ENCODE measurements at regions not wholly inside any gene's neighbourhood (a gene's known extent, or its start where the extent isn't known, plus 50 kb on each side); places are given as distances from the start of the nearest gene placed in this dataset.

DNA sequence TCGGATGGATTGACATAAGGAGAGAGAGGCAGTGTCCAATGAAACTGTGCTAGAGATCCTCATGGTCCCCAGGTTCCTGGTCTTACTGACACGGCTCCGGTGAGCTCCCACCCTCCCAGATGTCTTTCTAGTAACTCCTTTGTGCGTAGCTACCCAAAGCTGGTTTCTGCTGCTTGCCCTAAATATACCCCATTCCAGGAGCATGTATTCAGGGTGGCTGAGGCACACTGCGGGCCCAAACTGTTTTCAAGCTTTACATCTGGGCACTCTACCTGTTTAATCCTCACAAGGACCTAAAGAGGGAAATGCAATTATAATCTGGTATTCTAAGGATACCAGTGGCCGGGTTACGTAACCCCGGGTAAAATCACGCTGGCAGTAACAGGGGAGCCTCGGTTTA lies 161.2 kb upstream of the NSMCE3 start:
- 80% methylated on average over 1 of the region's 10 CpGs; no CpG with 5 or more reads in 1 of the 2 experiments for WGBS, 2 experiments (ENCODE audit: extremely low coverage in 2 of 2, insufficient read length in 1 of 2)
- Histone ChIP-seq H2AFZ (replicated peaks; ENCODE audit: low read length, poor library complexity) (no peak overlapping the region), H3K9me3 (ENCODE audit: control insufficient read depth, insufficient read depth, low read length) (no peaks in the 10 kb centered on the region), H3K9ac (ENCODE audit: low read depth, low read length) (no peak overlapping the region), H3K9me1 (ENCODE audit: insufficient read depth, low read length) (no peaks in the 10 kb centered on the region), H2AK5ac (ENCODE audit: low read depth, low read length) (no peak overlapping the region), H3K79me1 (ENCODE audit: low read depth in 1 of 2, low read length in 2 of 2) (no peaks in the 10 kb centered on the region), H3K4ac (ENCODE audit: low read depth, low read length) (no peak overlapping the region), H2AK9ac (replicated peaks; ENCODE audit: low read depth, low read length, poor library complexity) (no peak overlapping the region), H2BK120ac (ENCODE audit: low read depth, low read length) (no peak overlapping the region), H2BK15ac (ENCODE audit: low read depth, low read length) (no peak overlapping the region), H3K14ac (replicated peaks; ENCODE audit: low read depth, low read length) (no peak overlapping the region), H3K4me1 (ENCODE audit: control insufficient read depth, insufficient read depth, low read length) (no peaks in the 10 kb centered on the region), H3K4me3 (ENCODE audit: insufficient read depth, low read depth, low read length) (no peak overlapping the region), H3K23ac (ENCODE audit: low read depth, low read length) (no peak overlapping the region), H4K20me1 (ENCODE audit: insufficient read depth, low read length) (no peaks in the 10 kb centered on the region; the same call in 1 of the 2 replicates), H2BK5ac (ENCODE audit: low read depth, low read length, poor library complexity, severe bottlenecking) (no peak overlapping the region), H3K36me3 (ENCODE audit: control insufficient read depth, insufficient read depth, low read length) (no peaks in the 10 kb centered on the region), H3K4me2 (ENCODE audit: low read depth, low read length) (no peak overlapping the region), H3K18ac (ENCODE audit: low read depth, low read length) (no peak overlapping the region), H4K5ac (ENCODE audit: low read depth, low read length) (no peak overlapping the region), H2BK20ac (ENCODE audit: low read depth, low read length) (no peak overlapping the region), H4K91ac (ENCODE audit: insufficient read depth, low read depth, low read length) (no peak overlapping the region), H3K27ac (ENCODE audit: insufficient read depth, low read length) (no peak overlapping the region), H3K56ac (ENCODE audit: extremely low read depth, insufficient read depth, low read length) (no peak overlapping the region), H4K8ac (ENCODE audit: low read depth in 2 of 2, low read length in 2 of 2) (no peak overlapping the region), H3K27me3 (ENCODE audit: control insufficient read depth, insufficient read depth, low read length) (no peaks in the 10 kb centered on the region)
- DNase-seq (no peak), ATAC-seq (ENCODE audit: low read depth) (no peak)
- dilution Hi-C loops (cut with HindIII; ENCODE audit: low sequenced_read_pairs, unreplicated experiment): no loop called here
- BruUV-seq (replicated peaks): no TSS peak
- in situ Hi-C loops (cut with MboI; ENCODE audit: low sequenced_read_pairs): no loop called here
- intact Hi-C loops (cut with micrococcal nuclease): no loop called here
- ChIA-PET CTCF (no interaction called here), POLR2A (ENCODE audit: unreplicated experiment) (no interaction called here)
- TF ChIP-seq BHLHE40 (IDR thresholded peaks at IDR 0.05; ENCODE audit: low read depth, low read length) (no peak), SMC3 (IDR thresholded peaks at IDR 0.05; ENCODE audit: low read depth, low read length) (no peak), MAFK (IDR thresholded peaks at IDR 0.05; ENCODE audit: low read depth, low read length) (no peak), RFX5 (IDR thresholded peaks at IDR 0.05; ENCODE audit: low read depth, low read length) (no peak)
- TF ChIP-seq, protein P1, sequence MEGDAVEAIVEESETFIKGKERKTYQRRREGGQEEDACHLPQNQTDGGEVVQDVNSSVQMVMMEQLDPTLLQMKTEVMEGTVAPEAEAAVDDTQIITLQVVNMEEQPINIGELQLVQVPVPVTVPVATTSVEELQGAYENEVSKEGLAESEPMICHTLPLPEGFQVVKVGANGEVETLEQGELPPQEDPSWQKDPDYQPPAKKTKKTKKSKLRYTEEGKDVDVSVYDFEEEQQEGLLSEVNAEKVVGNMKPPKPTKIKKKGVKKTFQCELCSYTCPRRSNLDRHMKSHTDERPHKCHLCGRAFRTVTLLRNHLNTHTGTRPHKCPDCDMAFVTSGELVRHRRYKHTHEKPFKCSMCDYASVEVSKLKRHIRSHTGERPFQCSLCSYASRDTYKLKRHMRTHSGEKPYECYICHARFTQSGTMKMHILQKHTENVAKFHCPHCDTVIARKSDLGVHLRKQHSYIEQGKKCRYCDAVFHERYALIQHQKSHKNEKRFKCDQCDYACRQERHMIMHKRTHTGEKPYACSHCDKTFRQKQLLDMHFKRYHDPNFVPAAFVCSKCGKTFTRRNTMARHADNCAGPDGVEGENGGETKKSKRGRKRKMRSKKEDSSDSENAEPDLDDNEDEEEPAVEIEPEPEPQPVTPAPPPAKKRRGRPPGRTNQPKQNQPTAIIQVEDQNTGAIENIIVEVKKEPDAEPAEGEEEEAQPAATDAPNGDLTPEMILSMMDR (conservative IDR thresholded peaks at IDR 0.05; ENCODE audit: low read depth, low read length): no peak
- TF ChIP-seq, protein P2, sequence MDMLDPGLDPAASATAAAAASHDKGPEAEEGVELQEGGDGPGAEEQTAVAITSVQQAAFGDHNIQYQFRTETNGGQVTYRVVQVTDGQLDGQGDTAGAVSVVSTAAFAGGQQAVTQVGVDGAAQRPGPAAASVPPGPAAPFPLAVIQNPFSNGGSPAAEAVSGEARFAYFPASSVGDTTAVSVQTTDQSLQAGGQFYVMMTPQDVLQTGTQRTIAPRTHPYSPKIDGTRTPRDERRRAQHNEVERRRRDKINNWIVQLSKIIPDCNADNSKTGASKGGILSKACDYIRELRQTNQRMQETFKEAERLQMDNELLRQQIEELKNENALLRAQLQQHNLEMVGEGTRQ (IDR thresholded peaks at IDR 0.05; ENCODE audit: low read depth, low read length): no peak
